SK-N-SH (cell line): ENCODE measurements at regions not wholly inside any gene's neighbourhood (a gene's known extent, or its start where the extent isn't known, plus 50 kb on each side); places are given as distances from the start of the nearest gene placed in this dataset.

Experiments
- CTCF ChIA-PET: fragments of 300-600, 350-600 bp; formaldehyde crosslinking; extraction: SDS; loops from one replicate; lab custom pipeline; 2021; lab: Yijun Ruan, JAX
- POLR2A ChIA-PET: fragments of 350-600 bp; sonication (Branson Sonifier 250); formaldehyde crosslinking; extraction: SDS; loops from one replicate; lab custom pipeline; 2020; ENCODE audit warnings: antibody characterized with exemption, inconsistent platforms; lab: Yijun Ruan, JAX
- DNase-seq: peaks from one replicate; pipeline ENCODE4 v3.0.0; 2012
- H2AFZ ChIP-seq: fragments of 200-600 bp; sonication (generic); 2 replicates; pipeline ENCODE4 v1.8.1; 2016; ENCODE audit warnings: antibody characterized with exemption, mild to moderate bottlenecking, low read depth
- H3F3A ChIP-seq: fragments of 200-600 bp; sonication (generic); replicated peaks from 2 replicates; pipeline ENCODE3; 2016; ENCODE audit warnings: antibody characterized with exemption, mild to moderate bottlenecking; ENCODE audit not compliant: insufficient read depth
- H3K27ac ChIP-seq, 2 experiments: fragments of 200-500 bp in 1 of 2; fragments of 200-600 bp in 1 of 2; sonication (Bioruptor generic) in 1 of 2; sonication (generic), shearing (Covaris generic) in 1 of 2; 2 replicates each; pipeline versions ENCODE4 v1.5.1 to v1.6.1; 2014 to 2016; ENCODE audit warnings: low read depth in 2 of 2, inconsistent platforms in 1 of 2, low read length in 1 of 2, mild to moderate bottlenecking in 1 of 2, mixed read lengths in 1 of 2
- H3K27me3 ChIP-seq: fragments of 200-600 bp; sonication (generic), shearing (Covaris generic); 2 replicates; pipeline ENCODE4 v1.6.1; 2016; ENCODE audit warnings: mixed run types; ENCODE audit not compliant: insufficient read depth
- H3K36me3 ChIP-seq, 2 experiments: fragments of 200-500 bp in 1 of 2; fragments of 200-600 bp in 1 of 2; sonication (Bioruptor generic) in 1 of 2; sonication (generic) in 1 of 2; replicated peaks in 1 of 2; 2 replicates each; pipeline versions ENCODE3 to v1.5.1; 2014 to 2016; ENCODE audit warnings: low read length in 1 of 2, mild to moderate bottlenecking in 1 of 2; ENCODE audit not compliant: insufficient read depth in 2 of 2, control insufficient read depth in 1 of 2
- H3K4me1 ChIP-seq, 2 experiments: fragments of 200-500 bp in 1 of 2; fragments of 200-600 bp in 1 of 2; sonication (Bioruptor generic) in 1 of 2; sonication (generic), shearing (Covaris generic) in 1 of 2; 2 replicates each; pipeline versions ENCODE4 v1.5.1 to v1.6.1; 2014 to 2016; ENCODE audit warnings: low read depth in 1 of 2, low read length in 1 of 2, mixed run types in 1 of 2; ENCODE audit not compliant: insufficient read depth in 2 of 2, control insufficient read depth in 1 of 2
- H3K4me2 ChIP-seq: fragments of 200-600 bp; sonication (generic), shearing (Covaris generic); 2 replicates; pipeline ENCODE4 v1.6.1; 2017; ENCODE audit warnings: mixed run types
- H3K4me3 ChIP-seq, 2 experiments: fragments of 200-500 bp in 1 of 2; fragments of 200-600 bp in 1 of 2; sonication (Bioruptor generic) in 1 of 2; sonication (generic), shearing (Covaris generic) in 1 of 2; 2 replicates each; pipeline versions ENCODE4 v1.5.1 to v1.8.1; 2014 to 2016; ENCODE audit warnings: low read depth in 2 of 2, inconsistent platforms in 1 of 2, low read length in 1 of 2, mild to moderate bottlenecking in 1 of 2, mixed read lengths in 1 of 2, moderate library complexity in 1 of 2
- H3K79me2 ChIP-seq: fragments of 200-600 bp; sonication (generic); 2 replicates; pipeline ENCODE4 v1.8.1; 2017; ENCODE audit warnings: mild to moderate bottlenecking; ENCODE audit not compliant: insufficient read depth
- H3K9ac ChIP-seq: fragments of 200-600 bp; sonication (generic); 2 replicates; pipeline ENCODE4 v1.6.1; 2017; ENCODE audit warnings: mixed run types
- H3K9me2 ChIP-seq: fragments of 200-600 bp; sonication (generic); 2 replicates; pipeline ENCODE4 v1.6.1; 2017; ENCODE audit warnings: mixed run types
- H3K9me3 ChIP-seq: fragments of 200-600 bp; sonication (generic); 2 replicates; pipeline ENCODE4 v1.6.1; 2017; ENCODE audit warnings: mixed run types, mild to moderate bottlenecking, moderate library complexity
- H4K20me1 ChIP-seq: fragments of 200-600 bp; sonication (generic); 2 replicates; pipeline ENCODE4 v1.6.1; 2017; ENCODE audit warnings: mild to moderate bottlenecking, mixed run types; ENCODE audit not compliant: insufficient read depth
- CHD2 ChIP-seq: fragments of 150-350 bp; IDR thresholded peaks from 2 replicates; pipeline ENCODE4 v1.6.1; 2018; ENCODE audit warnings: low read length; ENCODE audit not compliant: partially characterized antibody
- CTCF ChIP-seq: fragments of 200-600 bp; sonication (generic); IDR thresholded peaks from 2 replicates; pipeline ENCODE4 v1.6.1; 2017; ENCODE audit warnings: antibody characterized with exemption, mild to moderate bottlenecking, moderate library complexity
- FOSL2 ChIP-seq: IDR thresholded peaks from 2 replicates; pipeline ENCODE4 v1.4.0; 2012; ENCODE audit warnings: low read depth, mild to moderate bottlenecking, moderate library complexity, borderline replicate concordance
- FOXJ3 ChIP-seq: sonication (generic); formaldehyde crosslinking; IDR thresholded peaks from 2 replicates; pipeline ENCODE4 v1.5.1; 2020; ENCODE audit warnings: mild to moderate bottlenecking, missing genetic modification reagents
- JUND ChIP-seq: IDR thresholded peaks from 2 replicates; pipeline ENCODE4 v1.4.0; 2012
- NFIC ChIP-seq: IDR thresholded peaks from 2 replicates; pipeline ENCODE4 v1.4.0; 2012; ENCODE audit warnings: borderline replicate concordance
- NRF1 ChIP-seq: IDR thresholded peaks from 2 replicates; pipeline ENCODE4 v1.6.1; 2012; ENCODE audit warnings: low read depth, mild to moderate bottlenecking, low read length
- POLR2AphosphoS5 ChIP-seq: IDR thresholded peaks from 2 replicates; pipeline ENCODE4 v1.6.1; 2012; ENCODE audit warnings: low read depth, low read length
- RFX5 ChIP-seq: IDR thresholded peaks from 2 replicates; pipeline ENCODE4 v1.6.1; 2012; ENCODE audit warnings: mild to moderate bottlenecking, improper control_type of control experiment, low read length
- RXRA ChIP-seq: IDR thresholded peaks from 2 replicates; pipeline ENCODE4 v1.4.0; 2012; ENCODE audit warnings: low read depth, mild to moderate bottlenecking, borderline replicate concordance
- SMC3 ChIP-seq: IDR thresholded peaks from 2 replicates; pipeline ENCODE4 v1.6.1; 2012; ENCODE audit warnings: low read depth, low read length, improper control_type of control experiment
- YY1 ChIP-seq: IDR thresholded peaks from 2 replicates; pipeline ENCODE4 v1.4.0; 2012; ENCODE audit warnings: low read depth, mild to moderate bottlenecking
- WGBS: methylation state at CpG from one replicate; pipeline ENCODE4 v1.1.6; 2017; ENCODE audit warnings: low lambda C conversion rate; 5-methylcytosine and 5-hydroxymethylcytosine counted together
- TF ChIP-seq, protein P1 (sequence below): IDR thresholded peaks from 2 replicates; pipeline ENCODE4 v1.6.1; 2012; ENCODE audit warnings: mild to moderate bottlenecking, low read depth, low read length, moderate library complexity
- TF ChIP-seq, protein P2 (sequence below): IDR thresholded peaks from 2 replicates; pipeline ENCODE4 v1.4.0; 2012; ENCODE audit warnings: low read depth, borderline replicate concordance
- TF ChIP-seq, protein P3 (sequence below): IDR thresholded peaks from 2 replicates; pipeline ENCODE4 v1.4.0; 2012; ENCODE audit warnings: low read depth, borderline replicate concordance

- no peaks in the 10 kb centered on the region for H3K79me2 ChIP-seq
- 65% methylated on average over 11 of the region's 11 CpGs for WGBS
- no peaks in the 10 kb centered on the region for H3F3A ChIP-seq
- ChIA-PET CTCF (interaction anchor here (1.2 to 1.3 kb wide), 3 partner anchors 12 to 96 kb away, joined by 3 to 4 read pairs (median 3); no protein-coding TSS in a partner anchor), POLR2A (no interaction called here)
- no peak overlapping the region for H3K9ac ChIP-seq
- no peaks in the 10 kb centered on the region for H3K9me3 ChIP-seq
- H3K36me3 ChIP-seq: no peaks in the 10 kb centered on the region
- DNase-seq: no peak
- no peak overlapping the region for H2AFZ ChIP-seq
- no peaks in the 10 kb centered on the region for H3K4me1 ChIP-seq
- H3K4me2 ChIP-seq: no peak overlapping the region
- H4K20me1 ChIP-seq: no peaks in the 10 kb centered on the region
- no peaks in the 10 kb centered on the region for H3K9me2 ChIP-seq
- no peaks in the 10 kb centered on the region for H3K27me3 ChIP-seq
- H3K4me3 ChIP-seq: no peak overlapping the region
- H3K27ac ChIP-seq: no peak overlapping the region
- TF ChIP-seq POLR2AphosphoS5: no peak
- no peak for TF ChIP-seq CHD2
- TF ChIP-seq, protein P1, sequence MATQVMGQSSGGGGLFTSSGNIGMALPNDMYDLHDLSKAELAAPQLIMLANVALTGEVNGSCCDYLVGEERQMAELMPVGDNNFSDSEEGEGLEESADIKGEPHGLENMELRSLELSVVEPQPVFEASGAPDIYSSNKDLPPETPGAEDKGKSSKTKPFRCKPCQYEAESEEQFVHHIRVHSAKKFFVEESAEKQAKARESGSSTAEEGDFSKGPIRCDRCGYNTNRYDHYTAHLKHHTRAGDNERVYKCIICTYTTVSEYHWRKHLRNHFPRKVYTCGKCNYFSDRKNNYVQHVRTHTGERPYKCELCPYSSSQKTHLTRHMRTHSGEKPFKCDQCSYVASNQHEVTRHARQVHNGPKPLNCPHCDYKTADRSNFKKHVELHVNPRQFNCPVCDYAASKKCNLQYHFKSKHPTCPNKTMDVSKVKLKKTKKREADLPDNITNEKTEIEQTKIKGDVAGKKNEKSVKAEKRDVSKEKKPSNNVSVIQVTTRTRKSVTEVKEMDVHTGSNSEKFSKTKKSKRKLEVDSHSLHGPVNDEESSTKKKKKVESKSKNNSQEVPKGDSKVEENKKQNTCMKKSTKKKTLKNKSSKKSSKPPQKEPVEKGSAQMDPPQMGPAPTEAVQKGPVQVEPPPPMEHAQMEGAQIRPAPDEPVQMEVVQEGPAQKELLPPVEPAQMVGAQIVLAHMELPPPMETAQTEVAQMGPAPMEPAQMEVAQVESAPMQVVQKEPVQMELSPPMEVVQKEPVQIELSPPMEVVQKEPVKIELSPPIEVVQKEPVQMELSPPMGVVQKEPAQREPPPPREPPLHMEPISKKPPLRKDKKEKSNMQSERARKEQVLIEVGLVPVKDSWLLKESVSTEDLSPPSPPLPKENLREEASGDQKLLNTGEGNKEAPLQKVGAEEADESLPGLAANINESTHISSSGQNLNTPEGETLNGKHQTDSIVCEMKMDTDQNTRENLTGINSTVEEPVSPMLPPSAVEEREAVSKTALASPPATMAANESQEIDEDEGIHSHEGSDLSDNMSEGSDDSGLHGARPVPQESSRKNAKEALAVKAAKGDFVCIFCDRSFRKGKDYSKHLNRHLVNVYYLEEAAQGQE: no peak
- TF ChIP-seq SMC3: no peak
These were observed 86.3 kb upstream of the TAF11L2 start for GRCh38 chr5:17411436-17412402.

GRCh38 chr5:17412760-17413671 is 85.0 kb upstream of the TAF11L2 start:
- Histone ChIP-seq H3K9me2 (no peaks in the 10 kb centered on the region), H3K27me3 (no peaks in the 10 kb centered on the region), H3K4me1 (no peaks in the 10 kb centered on the region), H3K9ac (no peak overlapping the region), H3F3A (no peaks in the 10 kb centered on the region), H2AFZ (no peak overlapping the region), H3K79me2 (no peaks in the 10 kb centered on the region), H3K4me3 (no peak overlapping the region), H3K9me3 (no peaks in the 10 kb centered on the region), H3K36me3 (no peaks in the 10 kb centered on the region), H3K4me2 (no peak overlapping the region), H3K27ac (no peak overlapping the region), H4K20me1 (no peaks in the 10 kb centered on the region)
- 60% methylated on average over 8 of the region's 9 CpGs for WGBS
- no peak for DNase-seq
- CTCF ChIA-PET: interaction anchor here (1.2 to 1.3 kb wide), 2 partner anchors 29 to 98 kb away, joined by 3 to 4 read pairs; no protein-coding TSS in a partner anchor
- POLR2A ChIA-PET: no interaction called here
- TF ChIP-seq FOXJ3 (CRISPR knock-in tag): no peak
- no peak for TF ChIP-seq NFIC
- no peak for TF ChIP-seq JUND
- TF ChIP-seq, protein P2, sequence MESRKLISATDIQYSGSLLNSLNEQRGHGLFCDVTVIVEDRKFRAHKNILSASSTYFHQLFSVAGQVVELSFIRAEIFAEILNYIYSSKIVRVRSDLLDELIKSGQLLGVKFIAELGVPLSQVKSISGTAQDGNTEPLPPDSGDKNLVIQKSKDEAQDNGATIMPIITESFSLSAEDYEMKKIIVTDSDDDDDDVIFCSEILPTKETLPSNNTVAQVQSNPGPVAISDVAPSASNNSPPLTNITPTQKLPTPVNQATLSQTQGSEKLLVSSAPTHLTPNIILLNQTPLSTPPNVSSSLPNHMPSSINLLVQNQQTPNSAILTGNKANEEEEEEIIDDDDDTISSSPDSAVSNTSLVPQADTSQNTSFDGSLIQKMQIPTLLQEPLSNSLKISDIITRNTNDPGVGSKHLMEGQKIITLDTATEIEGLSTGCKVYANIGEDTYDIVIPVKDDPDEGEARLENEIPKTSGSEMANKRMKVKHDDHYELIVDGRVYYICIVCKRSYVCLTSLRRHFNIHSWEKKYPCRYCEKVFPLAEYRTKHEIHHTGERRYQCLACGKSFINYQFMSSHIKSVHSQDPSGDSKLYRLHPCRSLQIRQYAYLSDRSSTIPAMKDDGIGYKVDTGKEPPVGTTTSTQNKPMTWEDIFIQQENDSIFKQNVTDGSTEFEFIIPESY: no peak
- TF ChIP-seq, protein P3, sequence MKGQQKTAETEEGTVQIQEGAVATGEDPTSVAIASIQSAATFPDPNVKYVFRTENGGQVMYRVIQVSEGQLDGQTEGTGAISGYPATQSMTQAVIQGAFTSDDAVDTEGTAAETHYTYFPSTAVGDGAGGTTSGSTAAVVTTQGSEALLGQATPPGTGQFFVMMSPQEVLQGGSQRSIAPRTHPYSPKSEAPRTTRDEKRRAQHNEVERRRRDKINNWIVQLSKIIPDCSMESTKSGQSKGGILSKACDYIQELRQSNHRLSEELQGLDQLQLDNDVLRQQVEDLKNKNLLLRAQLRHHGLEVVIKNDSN: no peak
- TF ChIP-seq FOSL2: no peak
- no peak for TF ChIP-seq RFX5
- no peak for TF ChIP-seq NRF1
- no peak for TF ChIP-seq YY1
- no peak for TF ChIP-seq RXRA
- no peak for TF ChIP-seq CTCF
